ENCODE measurements at regions not wholly inside any gene's neighbourhood (a gene's known extent, or its start where the extent isn't known, plus 50 kb on each side); places are given as distances from the start of the nearest gene placed in this dataset.
"Not testable (repeated sequence)": the region's sequence is repeated elsewhere in the genome, so short reads cannot be mapped to it uniquely, and the experiment has no call there.

GRCh38 chr10:63007112-63007511, 126.0 kb upstream of the NRBF2 start:
- no peak for DNase-seq (ENCODE audit: extremely low read depth in 1 of 11, low read depth in 9 of 11, low spot score in 4 of 11)

GRCh38 chr10:63005246-63005645, 127.9 kb upstream of the NRBF2 start:
- DNase-seq (ENCODE audit: extremely low read depth in 1 of 11, low read depth in 9 of 11, low spot score in 4 of 11) = no peak

- DNase-seq (ENCODE audit: extremely low read depth in 1 of 11, low read depth in 9 of 11, low spot score in 4 of 11) = no peak
These were observed 129.2 kb upstream of the NRBF2 start for GRCh38 chr10:63003816-63004453.

GRCh38 chr10:62996925-62997324, 136.2 kb upstream of the NRBF2 start:
- DNase-seq (ENCODE audit: extremely low read depth in 1 of 11, low read depth in 9 of 11, low spot score in 4 of 11) = peak in 9 of 11 donors; percentile 4 to 46 (median 17)

- no peak for DNase-seq (ENCODE audit: extremely low read depth in 1 of 11, low read depth in 9 of 11, low spot score in 4 of 11)
These were observed 136.6 kb upstream of the NRBF2 start for GRCh38 chr10:62996516-62996915.

- DNase-seq (ENCODE audit: extremely low read depth in 1 of 11, low read depth in 9 of 11, low spot score in 4 of 11) = no peak
These were observed 140.0 kb upstream of the NRBF2 start for GRCh38 chr10:62993121-62993520.

- no peak for DNase-seq (ENCODE audit: extremely low read depth in 1 of 11, low read depth in 9 of 11, low spot score in 4 of 11)
These were observed 140.9 kb upstream of the NRBF2 start for GRCh38 chr10:62992145-62992721.

- DNase-seq (ENCODE audit: extremely low read depth in 1 of 11, low read depth in 9 of 11, low spot score in 4 of 11) = no peak
These were observed 143.0 kb upstream of the NRBF2 start for GRCh38 chr10:62990126-62990525.

- DNase-seq (ENCODE audit: extremely low read depth in 1 of 11, low read depth in 9 of 11, low spot score in 4 of 11) = no peak
These were observed 147.1 kb upstream of the NRBF2 start for GRCh38 chr10:62985807-62986600.

GRCh38 chr10:62981096-62981495, 152.0 kb upstream of the NRBF2 start:
- DNase-seq (ENCODE audit: extremely low read depth in 1 of 11, low read depth in 9 of 11, low spot score in 4 of 11) = no peak

- DNase-seq (ENCODE audit: extremely low read depth in 1 of 11, low read depth in 9 of 11, low spot score in 4 of 11) = no peak
These were observed 152.4 kb upstream of the NRBF2 start for GRCh38 chr10:62980687-62981086.

GRCh38 chr10:62979921-62980320, 153.2 kb upstream of the NRBF2 start:
- no peak for DNase-seq (ENCODE audit: extremely low read depth in 1 of 11, low read depth in 9 of 11, low spot score in 4 of 11)

GRCh38 chr10:62978482-62978881, 154.6 kb upstream of the NRBF2 start:
- DNase-seq (ENCODE audit: extremely low read depth in 1 of 11, low read depth in 9 of 11, low spot score in 4 of 11) = no peak

- DNase-seq (ENCODE audit: extremely low read depth in 1 of 11, low read depth in 9 of 11, low spot score in 4 of 11) = not testable (repeated sequence)
These were observed 158.3 kb upstream of the NRBF2 start for GRCh38 chr10:62974795-62975194.

GRCh38 chr10:62972103-62972502, 155.9 kb upstream of the EGR2 start:
- no peak for DNase-seq (ENCODE audit: extremely low read depth in 1 of 11, low read depth in 9 of 11, low spot score in 4 of 11)

- DNase-seq (ENCODE audit: extremely low read depth in 1 of 11, low read depth in 9 of 11, low spot score in 4 of 11) = no peak
These were observed 147.9 kb upstream of the EGR2 start for GRCh38 chr10:62964026-62964425.

GRCh38 chr10:62961951-62962523, 145.9 kb upstream of the EGR2 start:
- no peak for DNase-seq (ENCODE audit: extremely low read depth in 1 of 11, low read depth in 9 of 11, low spot score in 4 of 11)

GRCh38 chr10:62960416-62960815, 144.2 kb upstream of the EGR2 start:
- DNase-seq (ENCODE audit: extremely low read depth in 1 of 11, low read depth in 9 of 11, low spot score in 4 of 11) = no peak

GRCh38 chr10:62959553-62959952, 143.4 kb upstream of the EGR2 start:
- no peak for DNase-seq (ENCODE audit: extremely low read depth in 1 of 11, low read depth in 9 of 11, low spot score in 4 of 11)

GRCh38 chr10:62958980-62959379, 142.8 kb upstream of the EGR2 start:
- no peak for DNase-seq (ENCODE audit: extremely low read depth in 1 of 11, low read depth in 9 of 11, low spot score in 4 of 11)

All from renal cortex interstitium (tissue), 11 donors.